Epithelial cell of esophagus (primary cell): ENCODE measurements at regions not wholly inside any gene's neighbourhood (a gene's known extent, or its start where the extent isn't known, plus 50 kb on each side); places are given as distances from the start of the nearest gene placed in this dataset.

Experiments used
- DNase-seq: peaks from one replicate; pipeline ENCODE4 v3.0.0; 2010; ENCODE audit warnings: low read depth
- H3K4me3 ChIP-seq: 2 replicates; pipeline ENCODE4 v1.5.1; 2011; ENCODE audit warnings: mild to moderate bottlenecking, low read length, control low read depth
- TF ChIP-seq, protein P1 (sequence below): IDR thresholded peaks from 2 replicates; pipeline ENCODE4 v1.5.1; 2011; ENCODE audit warnings: low read depth, mild to moderate bottlenecking, low read length, control low read depth, inconsistent platforms; ENCODE audit not compliant: insufficient read depth; ENCODE audit errors: missing control alignments

GRCh38 chr1:87927391-87928280 is 599.0 kb downstream of the LMO4 start:
- TF ChIP-seq, protein P1, sequence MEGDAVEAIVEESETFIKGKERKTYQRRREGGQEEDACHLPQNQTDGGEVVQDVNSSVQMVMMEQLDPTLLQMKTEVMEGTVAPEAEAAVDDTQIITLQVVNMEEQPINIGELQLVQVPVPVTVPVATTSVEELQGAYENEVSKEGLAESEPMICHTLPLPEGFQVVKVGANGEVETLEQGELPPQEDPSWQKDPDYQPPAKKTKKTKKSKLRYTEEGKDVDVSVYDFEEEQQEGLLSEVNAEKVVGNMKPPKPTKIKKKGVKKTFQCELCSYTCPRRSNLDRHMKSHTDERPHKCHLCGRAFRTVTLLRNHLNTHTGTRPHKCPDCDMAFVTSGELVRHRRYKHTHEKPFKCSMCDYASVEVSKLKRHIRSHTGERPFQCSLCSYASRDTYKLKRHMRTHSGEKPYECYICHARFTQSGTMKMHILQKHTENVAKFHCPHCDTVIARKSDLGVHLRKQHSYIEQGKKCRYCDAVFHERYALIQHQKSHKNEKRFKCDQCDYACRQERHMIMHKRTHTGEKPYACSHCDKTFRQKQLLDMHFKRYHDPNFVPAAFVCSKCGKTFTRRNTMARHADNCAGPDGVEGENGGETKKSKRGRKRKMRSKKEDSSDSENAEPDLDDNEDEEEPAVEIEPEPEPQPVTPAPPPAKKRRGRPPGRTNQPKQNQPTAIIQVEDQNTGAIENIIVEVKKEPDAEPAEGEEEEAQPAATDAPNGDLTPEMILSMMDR = no peak
- no peak overlapping the region for H3K4me3 ChIP-seq
- peak; percentile 29 for DNase-seq

DNA sequence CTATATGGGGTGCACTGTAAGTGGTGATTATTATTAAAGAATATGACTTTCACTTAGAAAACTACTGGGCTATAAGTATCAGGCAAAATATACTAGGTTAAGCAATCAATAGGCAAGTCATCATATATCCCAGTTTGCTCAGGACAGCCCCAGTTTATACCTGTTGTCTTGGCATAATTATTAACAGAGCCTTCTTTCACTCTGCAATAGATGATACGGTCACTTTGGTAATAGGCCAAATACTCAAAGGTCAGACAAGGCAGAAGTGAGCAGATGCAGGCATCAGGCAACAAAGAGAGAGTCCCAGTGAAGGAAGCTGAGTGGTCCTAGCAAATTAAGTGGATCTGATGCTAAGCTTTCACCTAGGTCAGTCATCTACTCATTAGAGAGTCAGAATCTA is 599.9 kb downstream of the LMO4 start:
- DNase-seq = no peak
- no peak overlapping the region for H3K4me3 ChIP-seq
- TF ChIP-seq, protein P1 = no peak

GRCh38 chr1:87929906-87930305 is 601.2 kb downstream of the LMO4 start:
- DNase-seq = peak; percentile 10
- no peak overlapping the region for H3K4me3 ChIP-seq
- TF ChIP-seq, protein P1 = no peak

DNA sequence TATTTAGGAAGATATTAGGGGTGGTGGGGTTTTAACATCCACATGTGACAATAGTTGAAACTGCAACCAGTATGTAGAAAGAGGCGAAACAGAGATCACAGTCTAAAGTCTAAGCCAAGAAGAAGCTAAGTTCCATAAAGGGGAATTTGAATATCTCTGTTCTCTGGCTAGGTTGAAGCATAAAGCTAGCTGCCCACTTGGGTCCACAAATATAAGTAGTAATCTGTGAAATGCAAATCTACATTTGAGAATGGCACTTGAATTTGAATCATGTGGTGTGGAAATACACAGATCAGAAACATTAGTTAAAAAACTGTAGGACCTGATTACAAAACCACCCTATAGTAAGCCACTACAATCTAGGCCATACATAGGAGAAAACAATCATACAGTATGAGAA is 602.1 kb downstream of the LMO4 start:
- TF ChIP-seq, protein P1 = no peak
- H3K4me3 ChIP-seq = no peak overlapping the region
- no peak for DNase-seq

- no peak overlapping the region for H3K4me3 ChIP-seq
- TF ChIP-seq, protein P1 = no peak
- DNase-seq = no peak
Measured at GRCh38 chr1:87933171-87933570, 604.5 kb downstream of the LMO4 start.

GRCh38 chr1:87935130-87935529 is 606.5 kb downstream of the LMO4 start:
- DNase-seq = no peak
- no peak overlapping the region for H3K4me3 ChIP-seq
- TF ChIP-seq, protein P1 = no peak
